D721Med (cell line): ENCODE measurements at regions not wholly inside any gene's neighbourhood (a gene's known extent, or its start where the extent isn't known, plus 50 kb on each side); places are given as distances from the start of the nearest gene placed in this dataset.

ENCODE experiments used
- DNase-seq: peaks from one replicate; pipeline ENCODE4 v3.0.0; 2011; ENCODE audit warnings: low spot score; ENCODE audit not compliant: insufficient read length
- FAIRE-seq: peaks from 2 replicates; lab custom pipeline; 2011; peaks lifted over from hg19 to GRCh38; lab: Jason Lieb, UNC
- CTCF ChIP-seq: IDR thresholded peaks from 2 replicates; pipeline ENCODE4 v1.5.1; 2012; ENCODE audit warnings: mild to moderate bottlenecking, control low read depth; ENCODE audit not compliant: insufficient read depth; ENCODE audit errors: missing control alignments

GRCh38 chr16:9381905-9382304, 290.5 kb downstream of the HAPSTR1 start:
- no peak for FAIRE-seq
- no peak for DNase-seq

GRCh38 chr16:9383281-9383680, 291.8 kb downstream of the HAPSTR1 start:
- TF ChIP-seq CTCF: no peak
- DNase-seq (no peak), FAIRE-seq (peak; percentile 25)

More at GRCh38 chr16:9381905-9382304, 290.5 kb downstream of the HAPSTR1 start:
- no peak for TF ChIP-seq CTCF

- FAIRE-seq (no peak), DNase-seq (no peak)
- no peak for TF ChIP-seq CTCF
These were observed 292.7 kb downstream of the HAPSTR1 start for GRCh38 chr16:9384141-9384540.

GRCh38 chr16:9389543-9390207, 298.2 kb downstream of the HAPSTR1 start:
- FAIRE-seq (no peak), DNase-seq (no peak)
- TF ChIP-seq CTCF: no peak

GRCh38 chr16:9392956-9393355, 301.5 kb downstream of the HAPSTR1 start:
- no peak for TF ChIP-seq CTCF
- FAIRE-seq: no peak
- DNase-seq: no peak

- no peak for TF ChIP-seq CTCF
- DNase-seq (no peak), FAIRE-seq (no peak)
These were observed 302.1 kb downstream of the HAPSTR1 start for GRCh38 chr16:9393591-9393990.

- FAIRE-seq (no peak), DNase-seq (no peak)
- TF ChIP-seq CTCF: no peak
These were observed 304.5 kb downstream of the HAPSTR1 start for GRCh38 chr16:9395958-9396359.
